ENCODE measurements at regions not wholly inside any gene's neighbourhood (a gene's known extent, or its start where the extent isn't known, plus 50 kb on each side); places are given as distances from the start of the nearest gene placed in this dataset.

DNA sequence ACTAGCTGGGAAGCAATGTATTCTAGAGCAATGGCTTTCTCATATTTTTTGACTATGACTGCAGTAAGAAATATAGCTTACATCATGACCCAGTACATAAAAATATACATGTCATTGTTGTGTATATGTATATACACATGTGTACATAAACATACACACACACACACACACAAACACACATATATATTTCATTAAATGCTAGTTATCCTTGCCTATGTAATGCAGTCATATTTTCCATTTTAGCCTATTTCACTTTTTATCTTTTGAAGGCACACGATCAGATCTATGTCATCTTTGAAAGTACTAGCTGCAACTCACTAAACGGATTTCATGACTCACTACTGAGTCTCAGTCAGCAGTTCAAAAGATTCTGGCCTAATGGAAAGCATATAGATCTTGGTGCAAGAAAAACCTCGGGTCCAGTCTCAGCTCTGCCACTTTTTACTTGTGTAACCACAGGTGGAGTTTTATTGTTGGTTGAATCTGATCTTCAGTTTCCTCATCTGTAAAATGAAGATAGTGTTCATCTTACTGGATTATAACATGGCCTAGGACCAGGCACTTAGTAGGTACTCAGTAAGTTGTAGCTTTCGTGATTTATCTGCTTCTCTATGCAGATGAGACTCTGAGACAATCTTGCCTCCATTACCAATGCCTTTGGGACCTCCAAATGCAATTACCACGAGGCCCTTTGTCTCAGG is 325.6 kb downstream of the RRAGC start:
- TF ChIP-seq, protein P1, sequence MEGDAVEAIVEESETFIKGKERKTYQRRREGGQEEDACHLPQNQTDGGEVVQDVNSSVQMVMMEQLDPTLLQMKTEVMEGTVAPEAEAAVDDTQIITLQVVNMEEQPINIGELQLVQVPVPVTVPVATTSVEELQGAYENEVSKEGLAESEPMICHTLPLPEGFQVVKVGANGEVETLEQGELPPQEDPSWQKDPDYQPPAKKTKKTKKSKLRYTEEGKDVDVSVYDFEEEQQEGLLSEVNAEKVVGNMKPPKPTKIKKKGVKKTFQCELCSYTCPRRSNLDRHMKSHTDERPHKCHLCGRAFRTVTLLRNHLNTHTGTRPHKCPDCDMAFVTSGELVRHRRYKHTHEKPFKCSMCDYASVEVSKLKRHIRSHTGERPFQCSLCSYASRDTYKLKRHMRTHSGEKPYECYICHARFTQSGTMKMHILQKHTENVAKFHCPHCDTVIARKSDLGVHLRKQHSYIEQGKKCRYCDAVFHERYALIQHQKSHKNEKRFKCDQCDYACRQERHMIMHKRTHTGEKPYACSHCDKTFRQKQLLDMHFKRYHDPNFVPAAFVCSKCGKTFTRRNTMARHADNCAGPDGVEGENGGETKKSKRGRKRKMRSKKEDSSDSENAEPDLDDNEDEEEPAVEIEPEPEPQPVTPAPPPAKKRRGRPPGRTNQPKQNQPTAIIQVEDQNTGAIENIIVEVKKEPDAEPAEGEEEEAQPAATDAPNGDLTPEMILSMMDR (conservative IDR thresholded peaks at IDR 0.05) = no peak
- TF ChIP-seq ZFX (IDR thresholded peaks at IDR 0.05) = no peak
